ENCODE measurements at regions not wholly inside any gene's neighbourhood (a gene's known extent, or its start where the extent isn't known, plus 50 kb on each side); places are given as distances from the start of the nearest gene placed in this dataset.

- Histone ChIP-seq H3K36me3 (ENCODE audit: control insufficient read depth, insufficient read depth, low read length) (no peaks in the 10 kb centered on the region), H3K4me3 (replicated peaks; ENCODE audit: low read depth, low read length) (no peak overlapping the region), H3K27me3 (replicated peaks; ENCODE audit: control insufficient read depth, insufficient read depth, low read length) (no peaks in the 10 kb centered on the region)
- no peak for TF ChIP-seq CTCF (IDR thresholded peaks at IDR 0.05; ENCODE audit: insufficient read depth, low read length, poor library complexity, severe bottlenecking)
- DNase-seq (ENCODE audit: extremely low read depth, insufficient read length) = no peak
Observed at GRCh38 chr13:63463782-63464610, 2048.3 kb upstream of the PCDH20 start.

GRCh38 chr13:63460462-63461090 is 2044.9 kb upstream of the PCDH20 start:
- Histone ChIP-seq H3K4me3 (replicated peaks; ENCODE audit: low read depth, low read length) (no peak overlapping the region), H3K27me3 (replicated peaks; ENCODE audit: control insufficient read depth, insufficient read depth, low read length) (no peaks in the 10 kb centered on the region), H3K36me3 (ENCODE audit: control insufficient read depth, insufficient read depth, low read length) (no peaks in the 10 kb centered on the region)
- DNase-seq (ENCODE audit: extremely low read depth, insufficient read length) = no peak
- TF ChIP-seq CTCF (IDR thresholded peaks at IDR 0.05; ENCODE audit: insufficient read depth, low read length, poor library complexity, severe bottlenecking) = no peak

GRCh38 chr13:63457186-63457585 is 2041.5 kb upstream of the PCDH20 start:
- no peak for TF ChIP-seq CTCF (IDR thresholded peaks at IDR 0.05; ENCODE audit: insufficient read depth, low read length, poor library complexity, severe bottlenecking)
- DNase-seq (ENCODE audit: extremely low read depth, insufficient read length) = no peak
- no peaks in the 10 kb centered on the region for H3K27me3 ChIP-seq (replicated peaks; ENCODE audit: control insufficient read depth, insufficient read depth, low read length)
- H3K4me3 ChIP-seq (replicated peaks; ENCODE audit: low read depth, low read length) = no peak overlapping the region
- H3K36me3 ChIP-seq (ENCODE audit: control insufficient read depth, insufficient read depth, low read length) = no peaks in the 10 kb centered on the region

- H3K27me3 ChIP-seq (replicated peaks; ENCODE audit: control insufficient read depth, insufficient read depth, low read length) = no peaks in the 10 kb centered on the region
- DNase-seq (ENCODE audit: extremely low read depth, insufficient read length) = no peak
- no peak for TF ChIP-seq CTCF (IDR thresholded peaks at IDR 0.05; ENCODE audit: insufficient read depth, low read length, poor library complexity, severe bottlenecking)
- H3K4me3 ChIP-seq (replicated peaks; ENCODE audit: low read depth, low read length) = no peak overlapping the region
- H3K36me3 ChIP-seq (ENCODE audit: control insufficient read depth, insufficient read depth, low read length) = no peaks in the 10 kb centered on the region
Observed at GRCh38 chr13:63455938-63456337, 2040.3 kb upstream of the PCDH20 start.

- Histone ChIP-seq H3K27me3 (replicated peaks; ENCODE audit: control insufficient read depth, insufficient read depth, low read length) (no peaks in the 10 kb centered on the region), H3K36me3 (ENCODE audit: control insufficient read depth, insufficient read depth, low read length) (no peaks in the 10 kb centered on the region), H3K4me3 (replicated peaks; ENCODE audit: low read depth, low read length) (no peak overlapping the region)
- TF ChIP-seq CTCF (IDR thresholded peaks at IDR 0.05; ENCODE audit: insufficient read depth, low read length, poor library complexity, severe bottlenecking) = no peak
- DNase-seq (ENCODE audit: extremely low read depth, insufficient read length) = no peak
Observed at GRCh38 chr13:63449550-63449949, 2033.9 kb upstream of the PCDH20 start.
